GM13977 (cell line): ENCODE measurements at regions not wholly inside any gene's neighbourhood (a gene's known extent, or its start where the extent isn't known, plus 50 kb on each side); places are given as distances from the start of the nearest gene placed in this dataset.

ENCODE experiments used
- DNase-seq: peaks from one replicate; pipeline ENCODE4 v3.0.0; 2012; ENCODE audit warnings: low spot score
- in situ Hi-C: fragments of 300-500 bp; cut with MboI; formaldehyde crosslinking; loops from one replicate; pipeline ENCODE4 v1.12.0; 2022; ENCODE audit warnings: low sequenced_read_pairs, low pct_unique_long_range_greater_than_20kb, mixed read lengths, inconsistent platforms; ENCODE audit not compliant: unreplicated experiment
- TF ChIP-seq, protein P1 (sequence below): IDR thresholded peaks from 2 replicates; pipeline ENCODE4 v1.5.1; 2012; ENCODE audit warnings: mild to moderate bottlenecking, control low read depth; ENCODE audit not compliant: insufficient read depth; ENCODE audit errors: extremely low read depth, missing control alignments

DNA sequence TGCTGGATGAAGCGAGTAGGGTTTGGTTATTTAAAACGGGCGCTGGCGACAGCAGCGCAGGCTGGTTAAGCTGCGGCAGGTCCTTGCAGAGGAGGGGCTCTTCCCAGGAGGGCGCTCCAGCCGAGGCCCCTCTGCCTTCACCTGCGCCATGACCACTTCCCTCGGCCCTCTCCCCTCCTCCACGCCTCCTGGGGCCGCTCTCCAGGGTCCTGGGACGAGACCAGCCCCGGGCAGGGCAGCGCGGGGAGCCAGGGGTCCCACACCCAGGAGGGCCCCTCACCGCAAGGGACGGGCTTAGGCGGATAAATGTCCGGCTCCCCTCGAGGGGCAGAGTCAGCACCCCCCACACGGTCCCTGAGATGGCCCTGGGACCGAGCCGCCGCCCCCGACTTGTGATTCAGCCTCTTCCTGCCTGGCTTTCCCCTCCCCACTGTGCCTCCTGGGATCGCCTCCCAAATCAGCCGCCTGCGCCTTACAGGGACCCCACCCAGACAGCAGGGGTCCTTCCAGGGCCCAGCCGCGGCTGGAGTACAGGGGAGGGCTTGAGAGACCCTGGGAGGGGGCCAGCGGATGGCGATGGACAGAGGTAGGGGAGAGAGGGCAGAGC lies 380.7 kb downstream of the MATN1 start:
- in situ Hi-C loops: no loop called here
- DNase-seq: no peak
- TF ChIP-seq, protein P1, sequence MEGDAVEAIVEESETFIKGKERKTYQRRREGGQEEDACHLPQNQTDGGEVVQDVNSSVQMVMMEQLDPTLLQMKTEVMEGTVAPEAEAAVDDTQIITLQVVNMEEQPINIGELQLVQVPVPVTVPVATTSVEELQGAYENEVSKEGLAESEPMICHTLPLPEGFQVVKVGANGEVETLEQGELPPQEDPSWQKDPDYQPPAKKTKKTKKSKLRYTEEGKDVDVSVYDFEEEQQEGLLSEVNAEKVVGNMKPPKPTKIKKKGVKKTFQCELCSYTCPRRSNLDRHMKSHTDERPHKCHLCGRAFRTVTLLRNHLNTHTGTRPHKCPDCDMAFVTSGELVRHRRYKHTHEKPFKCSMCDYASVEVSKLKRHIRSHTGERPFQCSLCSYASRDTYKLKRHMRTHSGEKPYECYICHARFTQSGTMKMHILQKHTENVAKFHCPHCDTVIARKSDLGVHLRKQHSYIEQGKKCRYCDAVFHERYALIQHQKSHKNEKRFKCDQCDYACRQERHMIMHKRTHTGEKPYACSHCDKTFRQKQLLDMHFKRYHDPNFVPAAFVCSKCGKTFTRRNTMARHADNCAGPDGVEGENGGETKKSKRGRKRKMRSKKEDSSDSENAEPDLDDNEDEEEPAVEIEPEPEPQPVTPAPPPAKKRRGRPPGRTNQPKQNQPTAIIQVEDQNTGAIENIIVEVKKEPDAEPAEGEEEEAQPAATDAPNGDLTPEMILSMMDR: no peak

DNA sequence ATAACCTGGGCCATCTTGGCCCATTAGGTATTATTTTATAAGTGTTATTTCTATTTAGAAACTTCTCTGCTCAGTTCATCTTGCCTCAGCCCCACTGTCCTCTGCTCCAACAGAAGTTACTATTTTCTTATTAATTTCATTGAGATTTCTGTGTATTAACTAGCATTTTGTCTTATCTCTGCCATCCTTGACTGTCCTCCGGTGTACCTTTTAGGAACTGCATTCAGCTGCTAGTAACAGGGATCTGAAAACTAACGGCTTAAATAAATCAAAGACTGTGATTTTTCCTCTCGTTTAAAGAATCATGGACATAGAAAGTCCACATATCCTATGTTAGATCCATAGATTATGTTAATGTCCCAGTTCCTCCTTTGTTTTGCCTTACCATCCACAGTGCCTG lies 382.5 kb downstream of the MATN1 start:
- no peak for DNase-seq
- in situ Hi-C loops: no loop called here
- TF ChIP-seq, protein P1: no peak

DNA sequence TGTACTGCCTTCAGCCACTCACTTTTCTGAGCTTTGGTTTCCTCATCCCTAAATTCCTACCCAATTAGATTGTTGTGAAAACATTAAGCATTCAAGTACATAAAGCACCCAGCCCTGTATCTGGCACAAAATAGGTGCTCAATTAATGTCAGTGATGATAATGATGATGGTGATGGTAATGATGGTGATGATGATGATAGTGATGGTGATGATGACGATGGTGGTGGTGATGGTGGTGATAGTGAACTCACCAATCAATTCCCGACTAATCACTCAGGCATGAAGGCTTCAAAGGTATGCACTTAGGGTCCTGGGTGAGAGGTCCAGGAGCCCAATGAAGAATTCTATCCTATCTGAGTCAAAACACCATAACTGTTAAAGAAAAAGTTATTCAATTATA lies 383.5 kb downstream of the MATN1 start:
- in situ Hi-C loops: no loop called here
- DNase-seq: no peak
- TF ChIP-seq, protein P1: no peak

DNA sequence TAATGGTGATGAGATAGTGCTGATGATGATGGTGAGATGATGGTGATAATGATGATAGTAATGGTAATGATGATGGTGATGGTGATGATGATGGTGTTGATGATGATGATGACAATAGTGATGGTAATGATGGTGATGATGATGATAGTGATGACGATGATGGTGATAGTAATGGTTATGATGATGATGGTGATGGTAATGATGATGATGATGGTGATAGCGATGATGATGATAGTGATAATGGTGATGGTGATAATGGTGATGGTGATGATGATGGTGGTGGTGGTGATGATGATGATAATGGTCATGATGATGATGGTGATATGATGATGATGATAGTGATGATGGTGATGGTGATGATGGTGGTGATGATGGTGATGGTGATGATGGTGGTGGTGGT lies 384.6 kb downstream of the MATN1 start:
- TF ChIP-seq, protein P1: no peak

DNA sequence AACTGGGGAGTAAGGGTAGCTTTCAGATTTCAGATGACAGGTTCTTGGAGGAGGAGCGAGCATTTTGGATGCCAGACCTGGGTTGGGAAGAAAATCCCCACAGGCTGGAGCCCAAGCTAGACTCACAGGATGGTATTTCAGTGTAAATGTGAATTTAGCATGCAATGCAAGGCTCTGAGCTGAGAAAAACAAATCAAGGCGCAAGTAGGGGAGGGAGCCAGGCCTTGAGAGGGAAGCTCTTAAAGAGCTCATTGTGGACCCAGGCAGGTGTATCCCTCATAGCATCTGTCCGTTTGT lies 386.1 kb downstream of the MATN1 start:
- DNase-seq: no peak
- in situ Hi-C loops: no loop called here
- TF ChIP-seq, protein P1: no peak

More for the DNA sequence above, 384.6 kb downstream of the MATN1 start:
- in situ Hi-C loops: no loop called here
- no peak for DNase-seq

DNA sequence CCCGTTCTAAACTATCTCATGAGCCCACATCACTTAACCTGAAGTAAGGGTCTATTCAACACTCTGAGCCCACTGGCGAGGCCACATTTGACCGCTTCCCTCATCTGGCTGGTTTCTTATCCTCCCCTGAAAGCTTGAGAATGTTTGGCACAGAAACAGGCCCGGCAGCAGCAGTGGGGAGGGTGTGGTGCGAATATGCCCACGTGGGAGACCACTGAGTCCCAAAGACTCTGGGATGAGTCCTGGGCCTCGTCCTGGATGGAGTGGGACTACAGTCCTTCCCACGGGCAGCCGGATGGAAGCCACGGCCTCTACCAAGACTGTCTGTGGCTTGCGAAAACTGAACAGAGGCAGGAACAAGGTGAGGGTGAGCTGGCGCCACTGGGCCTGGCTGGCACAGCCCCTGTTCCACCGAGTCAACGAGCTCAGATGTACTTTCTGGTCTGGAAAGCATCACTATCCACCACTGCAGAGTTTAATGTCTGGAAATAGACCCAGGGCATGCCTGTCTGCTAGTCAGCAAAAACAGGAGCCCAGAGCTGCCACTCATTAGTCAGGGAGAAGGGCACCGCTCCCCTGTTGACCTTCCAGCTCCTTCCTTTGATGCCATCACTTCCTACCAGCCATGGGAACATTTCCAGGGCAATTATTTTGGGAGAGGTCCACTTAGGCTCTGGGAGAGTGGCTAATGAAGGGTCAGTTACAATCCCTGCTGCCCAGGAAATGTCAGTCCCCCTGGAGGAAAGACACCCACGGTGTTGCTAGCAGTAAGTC lies 386.6 kb downstream of the MATN1 start:
- no peak for DNase-seq
- in situ Hi-C loops: no loop called here
- TF ChIP-seq, protein P1: no peak

DNA sequence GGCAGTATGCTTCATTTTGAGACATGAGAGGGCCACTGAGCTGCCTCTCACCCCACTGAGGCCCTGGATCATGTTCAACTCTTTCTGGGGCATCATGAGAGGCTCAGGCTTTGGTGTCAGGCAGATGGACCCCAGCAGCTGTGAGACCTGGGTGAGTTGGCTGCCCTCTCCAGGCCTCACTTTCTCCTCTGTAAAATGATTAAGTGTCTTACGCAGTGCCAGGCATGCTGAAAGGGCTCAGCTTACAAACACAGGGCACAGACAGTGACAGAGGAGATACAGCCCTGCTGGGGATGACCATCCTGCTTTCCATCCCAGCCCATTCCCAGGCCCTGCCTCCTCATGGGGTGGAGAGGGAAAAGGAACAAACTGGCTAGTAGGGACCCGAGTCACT lies 387.4 kb downstream of the MATN1 start:
- TF ChIP-seq, protein P1: no peak
- in situ Hi-C loops: no loop called here
- DNase-seq: no peak
